ENCODE measurements at regions not wholly inside any gene's neighbourhood (a gene's known extent, or its start where the extent isn't known, plus 50 kb on each side); places are given as distances from the start of the nearest gene placed in this dataset.

GRCh38 chr6:3523271-3523670 lies 66.4 kb upstream of the SLC22A23 start:
- DNase-seq, result no peak

GRCh38 chr6:3522561-3523260 lies 65.9 kb upstream of the SLC22A23 start:
- DNase-seq, result no peak

- DNase-seq, result no peak
These were observed 63.7 kb upstream of the SLC22A23 start for GRCh38 chr6:3520281-3521230.

GRCh38 chr6:3518356-3519190 lies 61.7 kb upstream of the SLC22A23 start:
- DNase-seq, result no peak

- peak in 1 of 2 donors; percentile 9 for DNase-seq
These were observed 60.5 kb upstream of the SLC22A23 start for GRCh38 chr6:3517350-3517749.

- no peak for DNase-seq
These were observed 59.2 kb upstream of the SLC22A23 start for GRCh38 chr6:3516092-3516491.

- no peak for DNase-seq
These were observed 58.8 kb upstream of the SLC22A23 start for GRCh38 chr6:3515669-3516068.

- no peak for DNase-seq
These were observed 56.6 kb upstream of the SLC22A23 start for GRCh38 chr6:3513416-3513815.

- DNase-seq, result no peak
These were observed 56.0 kb upstream of the SLC22A23 start for GRCh38 chr6:3512832-3513231.

- no peak for DNase-seq
These were observed 53.8 kb upstream of the SLC22A23 start for GRCh38 chr6:3510617-3511016.

- no peak for DNase-seq
These were observed 53.3 kb upstream of the SLC22A23 start for GRCh38 chr6:3510178-3510577.

- DNase-seq, result no peak
These were observed 52.5 kb upstream of the SLC22A23 start for GRCh38 chr6:3509336-3509735.

- no peak for DNase-seq
These were observed 50.0 kb upstream of the SLC22A23 start for GRCh38 chr6:3506751-3507383.

All from inflammatory macrophage (primary cell).